A673 (cell line): ENCODE measurements at regions not wholly inside any gene's neighbourhood (a gene's known extent, or its start where the extent isn't known, plus 50 kb on each side); places are given as distances from the start of the nearest gene placed in this dataset.

Experiments used
- BruUV-seq: library from RNA; stranded (reverse); fragments of 400-500 nt; replicated peaks from 2 replicates; lab custom pipeline; 2021; lab: Mats Ljungman, UMichigan
- CTCF ChIA-PET: fragments of 300-600 bp; sonication (Branson Sonifier 250); formaldehyde crosslinking; loops from one replicate; lab custom pipeline; 2022; ENCODE audit warnings: antibody characterized with exemption; lab: Charles Lee
- POLR2A ChIA-PET: fragments of 300-600 bp; sonication (Branson Sonifier 250); formaldehyde crosslinking; loops from one replicate; lab custom pipeline; 2022; ENCODE audit warnings: antibody characterized with exemption; ENCODE audit not compliant: low non-redundant PET; lab: Charles Lee
- DNase-seq: peaks from one replicate; pipeline ENCODE4 v3.0.0-alpha.2; 2015; ENCODE audit warnings: low spot score
- H3K27ac ChIP-seq: fragments of 200-600 bp; sonication (generic); 2 replicates; pipeline ENCODE4 v1.5.1; 2016; ENCODE audit warnings: mixed run types, low read depth, mild to moderate bottlenecking, mixed read lengths, antibody characterized with exemption, low read length; ENCODE audit not compliant: poor library complexity, severe bottlenecking
- H3K27me3 ChIP-seq: fragments of 200-600 bp; sonication (generic); replicated peaks from 2 replicates; pipeline ENCODE4 v1.6.1; 2017; ENCODE audit warnings: mixed run types, low read depth, mild to moderate bottlenecking, mixed read lengths, antibody characterized with exemption, low read length; ENCODE audit not compliant: insufficient read depth, poor library complexity
- H3K36me3 ChIP-seq: fragments of 200-600 bp; sonication (generic); 2 replicates; pipeline ENCODE4 v1.6.1; 2016; ENCODE audit warnings: mixed run types, mild to moderate bottlenecking, mixed read lengths, antibody characterized with exemption, low read length; ENCODE audit not compliant: insufficient read depth, poor library complexity, severe bottlenecking
- H3K4me1 ChIP-seq: fragments of 200-600 bp; sonication (generic); 2 replicates; pipeline ENCODE4 v1.6.1; 2017; ENCODE audit warnings: mixed run types, mild to moderate bottlenecking, mixed read lengths, antibody characterized with exemption, low read length; ENCODE audit not compliant: insufficient read depth, poor library complexity, severe bottlenecking
- H3K4me3 ChIP-seq: fragments of 200-600 bp; sonication (generic); 2 replicates; pipeline ENCODE4 v1.5.1; 2016; ENCODE audit warnings: low read depth, mixed run types, mild to moderate bottlenecking, mixed read lengths, low read length; ENCODE audit not compliant: poor library complexity, severe bottlenecking
- H3K9me3 ChIP-seq: fragments of 200-600 bp; sonication (generic); 2 replicates; pipeline ENCODE4 v1.6.1; 2016; ENCODE audit warnings: mixed run types, low read depth, mild to moderate bottlenecking, mixed read lengths, antibody characterized with exemption, low read length; ENCODE audit not compliant: poor library complexity, severe bottlenecking
- EZH2 ChIP-seq: fragments of 200-600 bp; sonication (generic); IDR thresholded peaks from 2 replicates; pipeline ENCODE4 v1.6.1; 2017; ENCODE audit warnings: borderline replicate concordance, low read depth, mild to moderate bottlenecking, mixed read lengths, antibody characterized with exemption, low read length; ENCODE audit not compliant: poor library complexity, severe bottlenecking
- intact Hi-C: fragments of 100-400 bp; cut with micrococcal nuclease; formaldehyde crosslinking; loops from one replicate; pipeline ENCODE4 v1.10.0; 2022; ENCODE audit not compliant: unreplicated experiment
- TF ChIP-seq, protein P1 (sequence below): fragments of 300-800, 200-600 bp; sonication (generic); conservative IDR thresholded peaks from 2 replicates; pipeline ENCODE4 v1.5.1; 2017; ENCODE audit warnings: low read depth, mild to moderate bottlenecking, antibody characterized with exemption, low read length, moderate library complexity, mixed read lengths

DNA sequence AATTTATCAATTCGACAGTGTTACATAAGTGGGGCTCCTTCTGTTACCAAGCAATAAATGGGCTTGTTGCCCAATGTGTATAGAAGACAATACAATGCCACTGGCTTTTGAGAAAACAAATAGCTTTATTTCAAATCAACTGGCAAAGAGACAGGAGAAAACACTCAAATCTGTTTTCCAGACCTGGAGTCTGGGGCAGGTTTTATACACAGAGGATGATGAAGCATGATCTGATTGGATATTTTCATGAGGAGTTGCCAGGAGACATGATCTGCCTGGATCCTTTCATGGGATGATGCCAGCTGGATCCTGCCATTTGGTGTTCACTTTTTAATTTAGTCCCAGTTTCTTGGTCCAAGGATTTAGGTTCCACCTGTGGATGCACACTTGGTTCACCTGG, 287.9 kb downstream of the CXXC4 start:
- POLR2A ChIA-PET = no interaction called here
- no peaks in the 10 kb centered on the region for H3K9me3 ChIP-seq
- no peak for DNase-seq
- H3K27ac ChIP-seq = no peak overlapping the region
- no peaks in the 10 kb centered on the region for H3K36me3 ChIP-seq
- BruUV-seq = no TSS peak
- CTCF ChIA-PET = no interaction called here
- no peaks in the 10 kb centered on the region for H3K4me1 ChIP-seq
- H3K27me3 ChIP-seq = no peaks in the 10 kb centered on the region
- intact Hi-C loops = no loop called here
- TF ChIP-seq, protein P1, sequence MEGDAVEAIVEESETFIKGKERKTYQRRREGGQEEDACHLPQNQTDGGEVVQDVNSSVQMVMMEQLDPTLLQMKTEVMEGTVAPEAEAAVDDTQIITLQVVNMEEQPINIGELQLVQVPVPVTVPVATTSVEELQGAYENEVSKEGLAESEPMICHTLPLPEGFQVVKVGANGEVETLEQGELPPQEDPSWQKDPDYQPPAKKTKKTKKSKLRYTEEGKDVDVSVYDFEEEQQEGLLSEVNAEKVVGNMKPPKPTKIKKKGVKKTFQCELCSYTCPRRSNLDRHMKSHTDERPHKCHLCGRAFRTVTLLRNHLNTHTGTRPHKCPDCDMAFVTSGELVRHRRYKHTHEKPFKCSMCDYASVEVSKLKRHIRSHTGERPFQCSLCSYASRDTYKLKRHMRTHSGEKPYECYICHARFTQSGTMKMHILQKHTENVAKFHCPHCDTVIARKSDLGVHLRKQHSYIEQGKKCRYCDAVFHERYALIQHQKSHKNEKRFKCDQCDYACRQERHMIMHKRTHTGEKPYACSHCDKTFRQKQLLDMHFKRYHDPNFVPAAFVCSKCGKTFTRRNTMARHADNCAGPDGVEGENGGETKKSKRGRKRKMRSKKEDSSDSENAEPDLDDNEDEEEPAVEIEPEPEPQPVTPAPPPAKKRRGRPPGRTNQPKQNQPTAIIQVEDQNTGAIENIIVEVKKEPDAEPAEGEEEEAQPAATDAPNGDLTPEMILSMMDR = no peak
- no peak for TF ChIP-seq EZH2
- H3K4me3 ChIP-seq = no peak overlapping the region

DNA sequence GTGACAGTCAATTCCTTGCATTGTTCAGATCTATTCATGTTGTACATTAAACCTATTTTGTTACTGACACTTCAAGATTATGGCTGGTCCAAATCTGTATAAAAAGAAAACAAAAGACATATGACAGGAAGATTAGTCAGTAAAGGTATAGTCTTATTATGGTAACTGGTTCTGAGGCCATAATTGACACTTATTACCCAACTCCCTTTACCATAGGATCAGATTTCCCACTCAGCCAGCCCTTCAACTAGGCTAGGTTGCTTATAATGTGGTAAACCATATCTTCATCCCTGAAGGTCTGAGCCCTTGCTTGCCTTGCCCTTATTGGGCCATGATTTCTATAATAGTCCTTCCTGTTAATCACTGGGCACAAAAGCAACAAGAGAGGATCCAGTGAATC, 289.6 kb downstream of the CXXC4 start:
- H3K4me1 ChIP-seq = no peaks in the 10 kb centered on the region
- no TSS peak for BruUV-seq
- H3K4me3 ChIP-seq = no peak overlapping the region
- POLR2A ChIA-PET = no interaction called here
- no peak overlapping the region for H3K27ac ChIP-seq
- no peak for DNase-seq
- TF ChIP-seq, protein P1 = no peak
- no peak for TF ChIP-seq EZH2
- H3K27me3 ChIP-seq = no peaks in the 10 kb centered on the region
- CTCF ChIA-PET = no interaction called here
- intact Hi-C loops = no loop called here
- no peaks in the 10 kb centered on the region for H3K36me3 ChIP-seq
- H3K9me3 ChIP-seq = no peaks in the 10 kb centered on the region

DNA sequence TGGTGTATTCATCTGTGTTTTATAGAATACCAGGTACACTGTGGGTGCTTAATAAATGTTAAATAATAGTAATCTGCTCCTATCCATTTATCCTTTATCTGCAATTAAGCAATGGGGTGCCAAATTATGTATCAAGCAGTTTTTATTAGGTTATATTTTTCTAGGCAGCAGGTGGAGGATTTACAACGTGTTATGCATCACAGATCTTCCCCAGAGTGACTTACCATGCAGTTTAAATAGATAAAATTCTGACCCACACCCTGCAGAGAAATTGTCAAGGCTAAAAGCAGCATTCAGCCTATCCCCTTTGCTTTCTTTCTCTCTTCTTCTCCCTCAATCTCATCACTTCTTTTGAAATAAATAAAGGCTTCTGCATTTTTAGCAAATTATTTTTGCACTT, 306.4 kb downstream of the CXXC4 start:
- intact Hi-C loops = no loop called here
- DNase-seq = no peak
- H3K9me3 ChIP-seq = no peaks in the 10 kb centered on the region
- H3K4me1 ChIP-seq = no peaks in the 10 kb centered on the region
- H3K27me3 ChIP-seq = no peaks in the 10 kb centered on the region
- no peak overlapping the region for H3K27ac ChIP-seq
- H3K36me3 ChIP-seq = no peaks in the 10 kb centered on the region
- CTCF ChIA-PET = no interaction called here
- no TSS peak for BruUV-seq
- no peak overlapping the region for H3K4me3 ChIP-seq
- POLR2A ChIA-PET = no interaction called here
- TF ChIP-seq, protein P1 = no peak
- TF ChIP-seq EZH2 = no peak
